Ishikawa (cell line): ENCODE measurements at regions not wholly inside any gene's neighbourhood (a gene's known extent, or its start where the extent isn't known, plus 50 kb on each side); places are given as distances from the start of the nearest gene placed in this dataset.

Experiments
- FOXM1 ChIP-seq: IDR thresholded peaks from 2 replicates; pipeline ENCODE4 v1.6.1; 2012; ENCODE audit warnings: low read depth, borderline replicate concordance
- TF ChIP-seq, protein P1 (sequence below): IDR thresholded peaks from 2 replicates; pipeline ENCODE4 v1.6.1; 2012

DNA sequence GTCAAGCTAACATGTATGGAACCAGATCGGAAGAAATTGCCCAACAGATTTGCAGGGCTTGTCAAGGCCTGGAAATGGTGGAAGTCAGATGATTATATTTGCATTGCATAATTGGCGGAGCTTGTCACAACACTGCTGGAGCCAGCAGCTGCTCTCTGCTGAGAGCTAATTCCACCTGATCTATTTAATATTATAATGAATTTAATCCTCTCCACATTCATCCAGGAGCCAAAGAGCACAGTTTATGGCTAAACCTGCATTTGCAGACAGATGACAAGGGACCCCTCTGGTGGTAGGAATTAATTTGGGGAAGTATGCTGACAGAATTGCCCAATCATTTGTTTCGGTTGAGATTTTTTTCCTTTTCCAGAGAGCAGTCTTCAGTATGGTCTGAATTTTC, 730.2 kb downstream of the TUSC7 start:
- TF ChIP-seq FOXM1, result no peak
- TF ChIP-seq, protein P1, sequence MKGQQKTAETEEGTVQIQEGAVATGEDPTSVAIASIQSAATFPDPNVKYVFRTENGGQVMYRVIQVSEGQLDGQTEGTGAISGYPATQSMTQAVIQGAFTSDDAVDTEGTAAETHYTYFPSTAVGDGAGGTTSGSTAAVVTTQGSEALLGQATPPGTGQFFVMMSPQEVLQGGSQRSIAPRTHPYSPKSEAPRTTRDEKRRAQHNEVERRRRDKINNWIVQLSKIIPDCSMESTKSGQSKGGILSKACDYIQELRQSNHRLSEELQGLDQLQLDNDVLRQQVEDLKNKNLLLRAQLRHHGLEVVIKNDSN, result no peak
